Panc1 (cell line): ENCODE measurements at regions not wholly inside any gene's neighbourhood (a gene's known extent, or its start where the extent isn't known, plus 50 kb on each side); places are given as distances from the start of the nearest gene placed in this dataset.

Experiments used
- ATAC-seq: fragments of 200-7000 bp; cut with Tn5 transposase; 2 replicates; pipeline ENCODE4 v1.9.1; 2020; ENCODE audit warnings: mild to moderate bottlenecking, moderate library complexity
- BruUV-seq: library from RNA; stranded (reverse); fragments of 400-500 nt; replicated peaks from 2 replicates; lab custom pipeline; 2021; lab: Mats Ljungman, UMichigan
- CTCF ChIA-PET: fragments of 300-600 bp; sonication (Branson Sonifier 250); formaldehyde crosslinking; loops from one replicate; lab custom pipeline; 2022; ENCODE audit warnings: antibody characterized with exemption; lab: Charles Lee
- POLR2A ChIA-PET: fragments of 300-600 bp; sonication (Branson Sonifier 250); formaldehyde crosslinking; loops from one replicate; lab custom pipeline; 2022; ENCODE audit warnings: antibody characterized with exemption; lab: Charles Lee
- DNase-seq: peaks from one replicate; pipeline ENCODE4 v3.0.0-alpha.2; 2010; ENCODE audit warnings: low read depth, low spot score
- H3K27ac ChIP-seq: 2 replicates; pipeline ENCODE4 v1.5.1; 2011; ENCODE audit warnings: mild to moderate bottlenecking, low read length, inconsistent platforms
- H3K27me3 ChIP-seq: fragments of 200-500 bp; sonication (Bioruptor generic); 2 replicates; pipeline ENCODE4 v1.6.0; 2014; ENCODE audit warnings: low read length, inconsistent platforms; ENCODE audit not compliant: control insufficient read depth, insufficient read depth
- H3K36me3 ChIP-seq: fragments of 200-500 bp; sonication (Bioruptor generic); 2 replicates; pipeline ENCODE4 v1.5.1; 2014; ENCODE audit warnings: inconsistent platforms, mild to moderate bottlenecking, low read length, moderate library complexity; ENCODE audit not compliant: control insufficient read depth, insufficient read depth
- H3K4me1 ChIP-seq: 2 replicates; pipeline ENCODE4 v1.5.1; 2011; ENCODE audit warnings: inconsistent platforms, mild to moderate bottlenecking, low read length, moderate library complexity; ENCODE audit not compliant: control insufficient read depth, insufficient read depth
- H3K4me3 ChIP-seq, 2 experiments: 2 replicates each; pipeline ENCODE4 v1.5.1; 2011 to 2012; ENCODE audit warnings: low read depth in 2 of 2, low read length in 2 of 2, mild to moderate bottlenecking in 2 of 2, inconsistent platforms in 1 of 2, moderate library complexity in 1 of 2
- H3K9me3 ChIP-seq: fragments of 200-500 bp; sonication (Bioruptor generic); 2 replicates; pipeline ENCODE4 v1.5.1; 2014; ENCODE audit warnings: low read depth, mild to moderate bottlenecking, inconsistent platforms, low read length, moderate library complexity; ENCODE audit not compliant: control insufficient read depth, insufficient read depth
- CTCF ChIP-seq: fragments of 450-650 bp; IDR thresholded peaks from 2 replicates; pipeline ENCODE4 v1.5.1; 2017; ENCODE audit warnings: mild to moderate bottlenecking
- POLR2AphosphoS5 ChIP-seq: IDR thresholded peaks from 2 replicates; pipeline ENCODE4 v1.6.1; 2012; ENCODE audit warnings: mild to moderate bottlenecking, low read depth, low read length, moderate library complexity
- REST ChIP-seq, 2 experiments: IDR thresholded peaks; 2 replicates each; pipeline ENCODE4 v1.6.1; 2011 to 2012; ENCODE audit warnings: low read depth in 2 of 2, control low read depth in 1 of 2, low read length in 1 of 2, mild to moderate bottlenecking in 1 of 2, moderate library complexity in 1 of 2; ENCODE audit not compliant: insufficient read depth in 1 of 2
- SIN3A ChIP-seq: IDR thresholded peaks from 2 replicates; pipeline ENCODE4 v1.6.1; 2012; ENCODE audit warnings: low read depth, mild to moderate bottlenecking, low read length, moderate library complexity, borderline replicate concordance; ENCODE audit not compliant: insufficient read depth
- TCF7L2 ChIP-seq: IDR thresholded peaks from 2 replicates; pipeline ENCODE4 v1.6.1; 2011; ENCODE audit warnings: mild to moderate bottlenecking, low read depth, low read length, inconsistent platforms
- in situ Hi-C: cut with HindIII; loops from 2 replicates; pipeline ENCODE4 v1.10.0; 2016; ENCODE audit warnings: low sequenced_read_pairs, low pct_unique_long_range_greater_than_20kb
- intact Hi-C: fragments of 100-400 bp; cut with micrococcal nuclease; formaldehyde crosslinking; loops from one replicate; pipeline ENCODE4 v1.10.0; 2022; ENCODE audit not compliant: unreplicated experiment

GRCh38 chr7:66418537-66418936 is 210.1 kb upstream of the KCTD7 start:
- ChIA-PET CTCF (no interaction called here), POLR2A (no interaction called here)
- no peak for TF ChIP-seq CTCF
- TF ChIP-seq SIN3A: no peak
- no peak for TF ChIP-seq REST (IDR thresholded peaks at IDR 0.05; ENCODE audit: insufficient read depth in 1 of 2, low read depth in 2 of 2, low read length in 1 of 2)
- TF ChIP-seq TCF7L2: no peak
- TF ChIP-seq POLR2AphosphoS5: no peak
- Histone ChIP-seq H3K36me3 (no peaks in the 10 kb centered on the region), H3K9me3 (no peaks in the 10 kb centered on the region), H3K4me3 (no peak overlapping the region), H3K27me3 (no peaks in the 10 kb centered on the region), H3K4me1 (no peaks in the 10 kb centered on the region), H3K27ac (no peak overlapping the region)
- no peak for DNase-seq
- intact Hi-C loops: no loop called here
- ATAC-seq: no peak
- no TSS peak for BruUV-seq
- in situ Hi-C loops: no loop called here

GRCh38 chr7:66419210-66419609 is 209.5 kb upstream of the KCTD7 start:
- in situ Hi-C loops (no loop called here), intact Hi-C loops (no loop called here)
- ATAC-seq (no peak), DNase-seq (no peak)
- POLR2A ChIA-PET: no interaction called here
- no peaks in the 10 kb centered on the region for H3K27me3 ChIP-seq
- no peaks in the 10 kb centered on the region for H3K4me1 ChIP-seq
- TF ChIP-seq SIN3A (no peak), POLR2AphosphoS5 (no peak)
- H3K27ac ChIP-seq: no peak overlapping the region
- CTCF ChIA-PET: no interaction called here
- no peak overlapping the region for H3K4me3 ChIP-seq
- no peaks in the 10 kb centered on the region for H3K36me3 ChIP-seq
- BruUV-seq: no TSS peak
- no peaks in the 10 kb centered on the region for H3K9me3 ChIP-seq

GRCh38 chr7:66421830-66422475 is 206.7 kb upstream of the KCTD7 start:
- Histone ChIP-seq H3K36me3 (no peaks in the 10 kb centered on the region), H3K9me3 (no peaks in the 10 kb centered on the region), H3K27ac (no peak overlapping the region), H3K27me3 (no peaks in the 10 kb centered on the region), H3K4me3 (no peak overlapping the region), H3K4me1 (no peaks in the 10 kb centered on the region)
- in situ Hi-C loops: no loop called here
- no peak for TF ChIP-seq REST (IDR thresholded peaks at IDR 0.05; ENCODE audit: insufficient read depth in 1 of 2, low read depth in 2 of 2, low read length in 1 of 2)
- no peak for TF ChIP-seq POLR2AphosphoS5
- TF ChIP-seq TCF7L2: no peak
- TF ChIP-seq CTCF: no peak
- TF ChIP-seq SIN3A: no peak
- ChIA-PET CTCF (no interaction called here), POLR2A (interaction anchor here (0.5 kb wide), 1 partner anchor 302 kb away, joined by 3 read pairs; no protein-coding TSS in a partner anchor)
- BruUV-seq: no TSS peak
- intact Hi-C loops: no loop called here
- ATAC-seq (no peak), DNase-seq (no peak)
